ENCODE measurements at regions not wholly inside any gene's neighbourhood (a gene's known extent, or its start where the extent isn't known, plus 50 kb on each side); places are given as distances from the start of the nearest gene placed in this dataset.

GRCh38 chr9:108180541-108180940, 675.2 kb downstream of the ACTL7B start:
- Mint-ChIP-seq H3K36me3 (ENCODE audit: insufficient read depth) (no peaks in the 10 kb centered on the region), H3K27me3 (no peaks in the 10 kb centered on the region), H3K4me1 (no peaks in the 10 kb centered on the region), H3K4me3 (no peak overlapping the region), H3K27ac (ENCODE audit: low read depth) (no peak overlapping the region), H3K9me3 (peaks cover 17% of the 10 kb centered on the region)
- no peak for DNase-seq (ENCODE audit: low spot score in 2 of 2)
- no peak for ATAC-seq (replicated peaks; ENCODE audit: extremely low read depth, poor library complexity, severe bottlenecking)

- ATAC-seq (replicated peaks; ENCODE audit: extremely low read depth, poor library complexity, severe bottlenecking) = no peak
- H3K27ac Mint-ChIP-seq (ENCODE audit: low read depth) = no peak overlapping the region
- H3K27me3 Mint-ChIP-seq = no peaks in the 10 kb centered on the region
These were observed 677.5 kb downstream of the ACTL7B start for GRCh38 chr9:108178318-108178717.

GRCh38 chr9:108168236-108168850, 678.8 kb upstream of the KLF4 start:
- no peaks in the 10 kb centered on the region for H3K27me3 Mint-ChIP-seq
- DNase-seq (ENCODE audit: low spot score in 2 of 2) = no peak
- H3K4me1 Mint-ChIP-seq = no peaks in the 10 kb centered on the region
- H3K27ac Mint-ChIP-seq (ENCODE audit: low read depth) = no peak overlapping the region
- H3K9me3 Mint-ChIP-seq = peaks cover 21% of the 10 kb centered on the region
- H3K4me3 Mint-ChIP-seq = no peak overlapping the region
- H3K36me3 Mint-ChIP-seq (ENCODE audit: insufficient read depth) = no peaks in the 10 kb centered on the region
- no peak for ATAC-seq (replicated peaks; ENCODE audit: extremely low read depth, poor library complexity, severe bottlenecking)

More at GRCh38 chr9:108178318-108178717, 677.5 kb downstream of the ACTL7B start:
- Mint-ChIP-seq H3K36me3 (ENCODE audit: insufficient read depth) (no peaks in the 10 kb centered on the region), H3K4me1 (no peaks in the 10 kb centered on the region), H3K9me3 (peaks cover 13% of the 10 kb centered on the region), H3K4me3 (no peak overlapping the region)
- DNase-seq (ENCODE audit: low spot score in 2 of 2) = no peak

GRCh38 chr9:108167136-108167900, 677.7 kb upstream of the KLF4 start:
- ATAC-seq (replicated peaks; ENCODE audit: extremely low read depth, poor library complexity, severe bottlenecking) = no peak
- Mint-ChIP-seq H3K27ac (ENCODE audit: low read depth) (no peak overlapping the region), H3K4me3 (no peak overlapping the region), H3K9me3 (peaks cover 18% of the 10 kb centered on the region), H3K36me3 (ENCODE audit: insufficient read depth) (no peaks in the 10 kb centered on the region), H3K27me3 (no peaks in the 10 kb centered on the region), H3K4me1 (no peaks in the 10 kb centered on the region)
- no peak for DNase-seq (ENCODE audit: low spot score in 2 of 2)

DNA sequence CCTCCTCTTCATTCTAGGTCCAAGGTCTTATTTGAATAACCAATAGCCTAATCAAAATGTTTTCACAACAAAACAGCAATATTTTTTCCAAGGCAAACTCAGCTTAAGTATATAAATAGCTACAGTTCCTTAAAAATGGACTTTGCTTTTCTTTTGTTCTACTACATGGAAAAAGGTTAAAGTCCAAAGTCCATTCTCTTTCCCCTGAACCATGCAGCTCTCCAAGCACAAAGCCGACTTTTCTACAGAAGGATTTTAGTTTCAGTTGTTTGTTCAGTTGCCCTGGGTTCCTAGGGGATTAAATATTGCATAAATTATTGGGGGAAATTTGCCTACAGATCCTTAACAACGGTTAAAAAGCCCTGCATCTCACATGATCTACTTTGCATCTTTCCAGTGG, 677.0 kb upstream of the KLF4 start:
- Mint-ChIP-seq H3K27me3 (no peaks in the 10 kb centered on the region), H3K36me3 (ENCODE audit: insufficient read depth) (no peaks in the 10 kb centered on the region), H3K9me3 (peaks cover 18% of the 10 kb centered on the region), H3K4me1 (no peaks in the 10 kb centered on the region), H3K4me3 (no peak overlapping the region), H3K27ac (ENCODE audit: low read depth) (no peak overlapping the region)
- DNase-seq (ENCODE audit: low spot score in 2 of 2) (no peak), ATAC-seq (replicated peaks; ENCODE audit: extremely low read depth, poor library complexity, severe bottlenecking) (no peak)

DNA sequence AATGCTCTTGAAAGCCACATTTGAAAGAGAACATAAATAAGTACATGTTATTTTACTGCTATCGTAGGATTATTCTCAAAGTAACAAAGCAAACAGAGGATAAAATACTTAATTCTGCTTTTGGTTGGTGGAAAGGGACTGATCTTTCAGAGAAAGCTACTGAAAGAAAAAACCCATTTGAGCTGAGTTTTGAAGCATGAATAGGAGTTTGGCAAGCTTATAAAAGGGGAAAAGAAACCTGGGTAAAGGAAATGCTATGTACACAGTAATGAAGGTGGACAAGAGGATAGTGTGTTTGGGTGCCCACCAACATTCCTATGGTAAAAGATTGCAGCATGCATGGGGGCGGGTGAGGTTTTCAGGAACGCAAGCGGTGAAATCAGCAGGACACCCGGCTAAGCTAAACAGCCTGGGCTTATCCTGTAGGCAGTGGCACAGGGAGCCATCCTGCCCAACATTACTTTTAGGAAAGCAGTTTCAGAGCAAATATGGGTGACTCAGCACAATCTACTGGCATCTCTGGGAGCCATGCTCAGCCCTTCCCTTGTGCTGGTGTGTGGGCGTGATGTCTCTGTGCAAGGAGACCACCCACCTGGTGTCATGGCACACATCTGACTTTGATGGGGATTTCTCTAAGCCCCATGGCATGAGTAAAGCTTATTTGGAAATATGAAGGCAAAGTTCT, 673.9 kb upstream of the KLF4 start:
- H3K9me3 Mint-ChIP-seq = peaks cover 18% of the 10 kb centered on the region
- ATAC-seq (replicated peaks; ENCODE audit: extremely low read depth, poor library complexity, severe bottlenecking) (no peak), DNase-seq (ENCODE audit: low spot score in 2 of 2) (no peak)
- H3K4me1 Mint-ChIP-seq = no peaks in the 10 kb centered on the region
- H3K27ac Mint-ChIP-seq (ENCODE audit: low read depth) = no peak overlapping the region
- H3K27me3 Mint-ChIP-seq = no peaks in the 10 kb centered on the region
- no peak overlapping the region for H3K4me3 Mint-ChIP-seq
- no peaks in the 10 kb centered on the region for H3K36me3 Mint-ChIP-seq (ENCODE audit: insufficient read depth)

- Mint-ChIP-seq H3K36me3 (ENCODE audit: insufficient read depth) (no peaks in the 10 kb centered on the region), H3K27ac (ENCODE audit: low read depth) (no peak overlapping the region), H3K9me3 (peaks cover 18% of the 10 kb centered on the region), H3K4me3 (no peak overlapping the region), H3K4me1 (no peaks in the 10 kb centered on the region), H3K27me3 (no peaks in the 10 kb centered on the region)
- no peak for DNase-seq (ENCODE audit: low spot score in 2 of 2)
- ATAC-seq (replicated peaks; ENCODE audit: extremely low read depth, poor library complexity, severe bottlenecking) = no peak
These were observed 673.1 kb upstream of the KLF4 start for GRCh38 chr9:108162664-108163063.

DNA sequence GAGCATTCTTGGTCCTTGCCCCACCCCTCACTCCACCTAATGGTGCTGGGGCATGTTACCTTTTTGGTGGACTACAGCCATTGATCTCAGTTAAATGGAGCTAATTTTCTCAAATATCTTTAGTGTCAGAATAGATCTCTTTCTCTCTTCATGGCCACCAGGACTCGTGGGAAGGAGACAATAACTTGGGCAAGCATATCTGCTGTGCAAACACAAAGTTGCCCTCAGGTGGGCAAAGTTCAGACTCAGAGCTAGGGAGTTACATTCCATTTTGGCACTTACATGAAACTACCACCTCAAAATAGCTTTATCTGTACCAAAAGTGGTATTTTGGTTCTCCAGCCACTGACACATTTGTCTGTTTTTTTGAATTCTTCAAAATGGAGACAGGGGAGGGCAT, 671.9 kb upstream of the KLF4 start:
- no peaks in the 10 kb centered on the region for H3K27me3 Mint-ChIP-seq

DNA sequence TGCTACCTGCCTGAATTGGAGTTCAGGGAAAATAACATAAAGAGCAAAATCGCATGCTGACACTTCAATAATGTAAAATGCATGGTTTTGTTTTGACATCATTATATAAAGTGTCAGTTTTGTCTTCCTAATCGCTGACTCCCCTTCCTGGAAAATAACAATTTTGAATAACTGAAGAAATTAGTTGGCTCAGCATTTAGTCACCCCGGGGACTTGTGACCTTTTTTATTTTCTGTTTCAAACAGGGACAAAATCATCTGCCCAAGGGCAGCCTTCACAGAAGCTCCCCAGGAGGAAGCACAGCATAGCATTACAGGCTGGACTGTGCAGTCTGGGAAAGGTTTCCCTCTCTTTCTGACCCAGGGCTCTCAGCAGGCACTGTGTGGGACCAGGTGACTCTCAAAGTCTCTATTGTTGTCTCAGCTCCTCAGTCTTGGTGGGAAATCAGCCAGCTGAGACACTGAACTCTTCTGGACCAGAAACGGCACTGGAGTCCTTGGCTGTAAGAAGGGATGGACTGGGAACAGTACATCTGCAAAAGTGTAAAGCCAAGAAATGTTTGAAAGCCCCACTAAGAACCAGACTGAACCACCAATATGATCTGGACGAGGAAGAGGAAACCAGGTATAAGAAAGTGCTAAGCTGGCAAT, 671.3 kb upstream of the KLF4 start:
- Mint-ChIP-seq H3K9me3 (peaks cover 11% of the 10 kb centered on the region), H3K4me1 (no peaks in the 10 kb centered on the region), H3K4me3 (no peak overlapping the region), H3K27ac (ENCODE audit: low read depth) (no peak overlapping the region), H3K36me3 (ENCODE audit: insufficient read depth) (no peaks in the 10 kb centered on the region), H3K27me3 (no peaks in the 10 kb centered on the region)
- no peak for ATAC-seq (replicated peaks; ENCODE audit: extremely low read depth, poor library complexity, severe bottlenecking)
- no peak for DNase-seq (ENCODE audit: low spot score in 2 of 2)

More for the DNA sequence above, 671.9 kb upstream of the KLF4 start:
- H3K4me1 Mint-ChIP-seq = no peaks in the 10 kb centered on the region
- no peak overlapping the region for H3K4me3 Mint-ChIP-seq
- no peak for DNase-seq (ENCODE audit: low spot score in 2 of 2)
- ATAC-seq (replicated peaks; ENCODE audit: extremely low read depth, poor library complexity, severe bottlenecking) = no peak
- no peak overlapping the region for H3K27ac Mint-ChIP-seq (ENCODE audit: low read depth)
- H3K9me3 Mint-ChIP-seq = peaks cover 16% of the 10 kb centered on the region
- H3K36me3 Mint-ChIP-seq (ENCODE audit: insufficient read depth) = no peaks in the 10 kb centered on the region

- Mint-ChIP-seq H3K4me3 (no peak overlapping the region), H3K27me3 (no peaks in the 10 kb centered on the region), H3K9me3 (peaks cover 5% of the 10 kb centered on the region), H3K4me1 (no peaks in the 10 kb centered on the region), H3K36me3 (ENCODE audit: insufficient read depth) (no peaks in the 10 kb centered on the region), H3K27ac (ENCODE audit: low read depth) (no peak overlapping the region)
- ATAC-seq (replicated peaks; ENCODE audit: extremely low read depth, poor library complexity, severe bottlenecking) = no peak
- no peak for DNase-seq (ENCODE audit: low spot score in 2 of 2)
These were observed 670.5 kb upstream of the KLF4 start for GRCh38 chr9:108160039-108160438.

- no peak overlapping the region for H3K4me3 Mint-ChIP-seq
- no peaks in the 10 kb centered on the region for H3K9me3 Mint-ChIP-seq
- no peaks in the 10 kb centered on the region for H3K27me3 Mint-ChIP-seq
- H3K27ac Mint-ChIP-seq (ENCODE audit: low read depth) = no peak overlapping the region
- H3K36me3 Mint-ChIP-seq (ENCODE audit: insufficient read depth) = no peaks in the 10 kb centered on the region
- no peaks in the 10 kb centered on the region for H3K4me1 Mint-ChIP-seq
- ATAC-seq (replicated peaks; ENCODE audit: extremely low read depth, poor library complexity, severe bottlenecking) = no peak
- no peak for DNase-seq (ENCODE audit: low spot score in 2 of 2)
These were observed 668.8 kb upstream of the KLF4 start for GRCh38 chr9:108158236-108158995.

All from central memory CD8-positive, alpha-beta T cell (primary cell).